Stimulated activated CD4-positive, alpha-beta T cell treated with anti-CD3 and anti-CD28 coated beads, Interleukin-4, amount 100 ng/mL, for 24 hours (primary cell): ENCODE measurements at regions not wholly inside any gene's neighbourhood (a gene's known extent, or its start where the extent isn't known, plus 50 kb on each side); places are given as distances from the start of the nearest gene placed in this dataset.
"Not testable (repeated sequence)": the region's sequence is repeated elsewhere in the genome, so short reads cannot be mapped to it uniquely, and the experiment has no call there.

Experiments used
- DNase-seq: peaks from one replicate; pipeline ENCODE4 v3.0.0-alpha.2; 2020

- no peak for DNase-seq
These were observed 92.1 kb downstream of the ZNF467 start for GRCh38 chr7:149681274-149681673.

DNA sequence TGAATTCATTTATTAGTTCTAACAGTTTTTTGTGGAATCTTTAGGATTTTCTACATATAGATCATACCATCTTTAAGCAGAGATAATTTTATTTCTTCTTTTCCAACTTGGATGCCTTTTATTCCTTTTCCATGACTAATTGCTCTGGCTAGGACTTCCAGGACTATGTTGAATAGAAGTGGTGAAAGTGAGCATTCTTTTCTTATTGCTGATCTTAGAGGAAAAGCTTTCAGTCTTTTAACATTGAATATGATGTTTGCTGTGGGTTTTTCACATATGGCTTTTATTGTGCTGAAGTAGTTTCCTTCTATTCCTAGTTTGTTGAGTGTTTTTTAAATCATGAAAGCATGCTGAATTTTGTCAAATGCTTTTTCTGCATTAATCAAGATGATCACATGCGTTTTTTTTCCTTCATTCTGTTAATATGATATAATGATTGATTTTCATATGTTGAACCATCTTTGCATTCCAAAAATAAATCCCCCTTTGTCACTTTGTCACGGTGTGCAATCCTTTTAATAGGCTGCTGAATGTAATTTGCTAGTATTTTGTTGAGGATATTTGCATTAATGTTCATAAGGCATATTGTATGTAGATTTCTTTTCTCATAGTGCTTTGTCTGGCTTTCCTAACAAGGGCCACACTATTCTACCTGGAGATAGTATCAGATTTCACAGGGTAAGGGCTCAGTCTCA is 92.9 kb downstream of the ZNF467 start:
- no peak for DNase-seq

- DNase-seq = not testable (repeated sequence)
These were observed 98.5 kb downstream of the ZNF467 start for GRCh38 chr7:149674728-149675385.

DNA sequence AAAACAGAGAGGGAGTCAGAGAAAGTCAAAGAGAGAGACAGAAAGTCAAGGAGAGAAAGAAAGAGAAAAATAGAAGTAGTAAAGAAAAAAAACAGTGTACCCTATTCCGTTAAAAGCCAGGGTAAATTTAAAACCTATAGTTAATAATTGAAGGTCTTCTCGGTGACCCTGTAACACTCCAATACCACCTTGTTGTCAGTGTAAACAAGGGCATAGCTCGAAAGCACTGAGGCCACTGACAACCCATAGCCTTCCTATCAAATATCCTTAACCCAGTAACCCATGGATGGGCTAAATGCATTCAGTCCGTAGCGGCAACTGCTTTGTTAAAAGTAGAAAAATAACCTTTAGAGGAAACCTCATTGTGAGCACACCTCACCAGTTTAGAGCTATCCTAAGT is 100.4 kb downstream of the ZNF467 start:
- DNase-seq = no peak

- no peak for DNase-seq
These were observed 103.1 kb downstream of the ZNF467 start for GRCh38 chr7:149670288-149670687.

GRCh38 chr7:149669121-149669818 is 104.1 kb downstream of the ZNF467 start:
- DNase-seq = no peak

GRCh38 chr7:149666360-149666945 is 106.9 kb downstream of the ZNF467 start:
- no peak for DNase-seq

- DNase-seq = not testable (repeated sequence)
These were observed 107.8 kb downstream of the ZNF467 start for GRCh38 chr7:149665618-149666017.

DNA sequence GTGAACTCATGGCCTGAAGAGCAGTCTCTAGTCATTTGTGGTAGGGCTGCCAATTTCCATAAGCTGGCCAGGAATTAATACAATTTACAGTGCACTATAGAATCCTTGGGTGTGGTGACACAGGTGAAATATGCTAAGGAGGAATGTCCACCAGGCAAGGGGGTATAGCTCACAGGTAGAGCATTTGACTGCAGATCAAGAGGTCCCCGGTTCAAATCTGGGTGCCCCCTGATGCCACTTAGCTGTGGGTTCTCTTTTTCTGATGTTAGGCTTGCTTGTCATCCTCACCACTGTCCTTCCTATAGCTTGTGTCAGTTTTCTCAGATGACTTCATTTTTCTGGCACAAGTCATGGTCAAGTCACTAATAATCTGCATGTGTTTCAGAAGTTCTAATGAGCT is 108.7 kb downstream of the ZNF467 start:
- DNase-seq = no peak

GRCh38 chr7:149664176-149664575 is 109.2 kb downstream of the ZNF467 start:
- DNase-seq = no peak

GRCh38 chr7:149662591-149663095 is 110.7 kb downstream of the ZNF467 start:
- DNase-seq = peak; percentile 69

DNA sequence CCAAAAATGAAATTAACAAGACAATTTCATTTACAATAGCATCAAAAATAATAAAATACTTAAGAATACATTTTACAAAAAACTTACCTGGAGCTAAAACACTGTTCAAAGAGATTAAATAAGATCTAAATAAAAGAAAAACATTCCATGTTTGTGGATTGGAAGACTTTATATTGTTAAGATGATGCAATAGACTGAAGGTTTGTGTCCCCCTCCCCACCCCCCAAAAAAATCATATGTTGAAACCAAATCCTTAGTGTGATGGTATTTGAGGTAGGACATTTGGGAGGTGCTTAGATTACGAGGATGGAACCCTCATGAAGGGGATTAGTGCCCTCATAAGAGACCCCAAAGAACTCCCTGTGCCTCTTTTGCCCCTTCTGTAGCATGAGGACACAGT is 117.6 kb downstream of the ZNF467 start:
- DNase-seq = no peak

DNA sequence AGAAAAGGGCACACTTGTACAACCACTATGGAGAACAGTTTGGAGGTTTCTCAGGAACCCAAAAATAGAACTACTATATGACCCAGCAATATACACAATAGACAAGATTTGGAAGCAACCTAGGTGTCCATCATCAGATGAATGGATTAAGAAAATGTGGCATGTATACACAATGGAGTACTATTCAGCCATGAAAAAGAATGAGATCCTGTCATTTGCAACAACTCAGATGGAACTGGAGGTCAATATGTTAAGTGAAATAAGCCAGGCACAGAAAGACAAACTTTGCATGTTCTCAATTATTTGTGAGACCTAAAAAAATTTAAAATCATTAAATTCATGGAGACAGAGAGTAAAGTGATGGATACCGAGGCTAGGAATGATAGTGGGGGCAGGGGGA is 118.8 kb downstream of the ZNF467 start:
- no peak for DNase-seq

DNA sequence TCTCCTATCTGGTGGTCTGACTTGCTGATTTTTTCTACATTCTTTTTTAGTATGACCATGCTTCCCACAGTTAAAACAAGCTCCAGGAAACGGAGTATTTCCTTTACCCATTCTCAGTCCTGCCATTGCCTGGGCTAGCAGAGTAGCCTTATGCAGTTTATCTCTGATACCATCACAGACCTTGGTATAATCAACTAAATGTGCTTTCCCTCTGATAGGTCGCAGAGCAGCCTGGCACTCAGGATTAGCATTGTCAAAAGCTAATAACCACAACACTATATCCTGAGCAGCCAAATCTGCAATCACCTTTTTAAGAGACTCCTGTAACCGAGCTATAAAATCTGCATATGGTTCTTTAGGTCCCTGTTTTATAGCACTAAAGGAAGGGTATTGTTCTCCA is 123.2 kb downstream of the ZNF467 start:
- not testable (repeated sequence) for DNase-seq

DNA sequence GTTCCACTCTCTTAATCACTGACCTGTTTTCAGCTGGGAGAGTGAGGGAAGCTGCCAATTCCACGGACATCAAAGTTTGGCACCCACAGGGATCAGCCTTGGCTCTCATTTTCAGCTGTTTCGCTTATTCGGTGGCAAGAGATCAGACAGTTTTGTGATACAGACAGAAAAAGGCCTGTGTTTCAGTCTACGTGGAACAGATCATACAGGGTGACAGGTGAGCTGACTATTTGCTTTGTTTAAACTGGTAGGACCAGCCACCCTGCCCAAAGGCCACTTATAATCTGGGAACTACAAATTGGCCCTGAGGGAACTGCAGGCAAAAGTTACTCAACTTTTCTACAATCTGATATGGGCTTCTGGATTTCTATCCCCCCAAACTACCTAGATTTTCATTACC is 128.6 kb downstream of the ZNF467 start:
- DNase-seq = no peak

DNA sequence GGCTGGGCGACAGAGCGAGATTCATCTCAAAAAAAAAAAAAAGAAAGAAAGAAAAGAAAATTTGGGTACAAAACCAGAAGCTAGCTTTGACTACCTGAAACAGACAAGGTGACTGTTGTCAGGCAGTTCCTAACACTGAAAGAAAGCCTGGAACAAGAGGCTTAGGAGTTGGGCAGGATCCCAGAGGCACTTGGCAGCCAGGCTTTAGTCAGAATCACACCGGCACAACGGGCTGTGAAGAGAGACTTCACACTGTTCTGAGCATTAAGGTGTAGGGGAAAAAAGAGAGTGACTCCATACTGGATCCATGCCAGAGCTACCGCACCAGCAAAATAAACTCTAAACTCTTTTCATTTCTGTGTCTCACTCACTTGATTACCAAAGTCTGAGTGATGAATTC is 130.8 kb downstream of the ZNF467 start:
- DNase-seq = no peak

DNA sequence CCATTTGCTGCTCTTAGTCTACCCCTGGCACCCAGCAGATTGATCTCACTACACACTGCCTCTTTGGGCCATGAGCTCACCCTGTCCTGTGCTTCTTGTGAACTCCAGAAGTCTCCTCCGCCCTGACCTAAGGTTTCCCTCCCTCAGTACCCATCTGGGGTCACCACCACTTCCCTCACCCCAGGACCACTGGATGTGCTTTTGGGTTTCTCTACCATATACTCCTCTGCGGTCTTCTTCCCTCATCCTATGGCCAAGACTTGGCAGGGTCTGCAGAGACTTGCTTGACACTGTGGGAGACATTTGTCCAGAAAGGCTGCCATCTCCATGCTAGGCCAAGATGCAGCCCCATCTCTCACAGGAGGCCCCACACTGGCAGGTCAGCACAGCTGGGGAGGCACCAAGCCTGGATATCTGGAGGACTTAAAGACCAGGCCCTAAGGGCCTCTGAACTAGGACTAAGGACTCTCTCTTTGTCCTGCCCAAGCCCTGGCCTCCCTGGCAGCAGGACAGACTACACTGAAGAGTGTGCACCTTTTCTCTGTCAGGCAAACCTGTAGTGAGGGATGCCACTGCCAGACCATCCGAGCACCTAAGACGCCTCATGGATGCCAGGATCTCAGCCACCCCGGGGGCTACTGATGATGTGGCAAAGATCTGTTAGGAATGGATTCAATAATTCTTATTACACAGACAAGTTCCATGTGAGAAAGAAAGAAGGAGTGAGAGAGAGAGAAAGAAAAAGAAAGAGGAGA is 134.6 kb downstream of the ZNF467 start:
- no peak for DNase-seq

- DNase-seq = no peak
These were observed 135.3 kb downstream of the ZNF467 start for GRCh38 chr7:149637911-149638565.

- DNase-seq = no peak
These were observed 137.6 kb downstream of the ZNF467 start for GRCh38 chr7:149635561-149636329.

DNA sequence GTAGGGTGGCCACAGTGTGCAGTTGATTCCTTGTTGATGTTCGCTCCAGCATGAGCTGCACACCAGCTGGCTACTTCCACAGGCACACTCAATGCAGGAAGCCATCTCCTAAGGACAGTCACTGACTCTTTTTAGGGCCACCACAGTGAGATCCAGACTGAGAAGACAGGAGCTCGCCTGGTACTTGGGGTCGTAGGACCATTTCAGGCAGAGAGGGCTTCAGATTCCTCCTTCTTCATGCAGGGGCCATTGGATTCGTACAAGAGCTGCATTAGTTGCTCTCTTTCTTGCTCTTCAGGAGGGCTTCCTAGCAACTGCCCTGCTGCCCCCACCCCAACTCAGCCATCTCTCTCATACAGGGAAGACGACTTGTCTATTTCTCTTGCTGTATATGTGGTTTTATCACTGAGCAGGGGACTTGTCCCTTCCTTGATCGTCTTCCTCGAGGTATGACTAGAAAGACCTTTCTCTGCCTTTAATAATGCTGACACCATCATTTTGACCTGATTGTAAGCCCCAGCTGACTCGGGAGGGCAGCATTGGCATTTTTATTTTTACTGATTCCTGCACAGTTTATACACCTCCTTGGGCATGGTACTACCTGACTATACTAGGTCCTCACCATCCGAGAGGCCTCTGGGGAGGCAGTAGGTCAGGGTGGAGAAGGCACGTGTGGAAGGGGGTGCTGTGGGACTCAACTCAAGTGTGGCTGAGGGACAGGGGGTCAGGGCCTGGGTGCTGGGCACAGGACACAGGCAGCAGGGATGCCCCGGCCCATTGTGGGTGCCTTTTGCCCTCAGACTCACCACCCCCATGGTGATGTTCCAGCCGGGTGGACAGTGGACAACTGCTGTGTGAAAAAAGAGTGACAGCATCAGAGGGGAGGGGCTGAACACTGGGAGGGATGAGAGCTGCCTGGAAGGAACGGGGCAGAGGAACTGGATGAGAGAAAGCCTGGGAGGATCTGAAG is 136.7 kb upstream of the ZNF746 start:
- DNase-seq = no peak
